Astrocyte of the cerebellum (primary cell): ENCODE measurements at regions not wholly inside any gene's neighbourhood (a gene's known extent, or its start where the extent isn't known, plus 50 kb on each side); places are given as distances from the start of the nearest gene placed in this dataset.

Experiments
- DNase-seq: peaks from one replicate; pipeline ENCODE4 v3.0.0-alpha.2; 2011; ENCODE audit warnings: low read depth
- H3K4me3 ChIP-seq: 2 replicates; pipeline ENCODE4 v1.5.1; 2011; ENCODE audit warnings: mild to moderate bottlenecking, low read depth, low read length, moderate library complexity
- in situ Hi-C: cut with HindIII; loops from 2 replicates; pipeline ENCODE4 v1.10.0; 2017; ENCODE audit warnings: low sequenced_read_pairs
- TF ChIP-seq, protein P1 (sequence below): IDR thresholded peaks from 2 replicates; pipeline ENCODE4 v1.5.1; 2012; ENCODE audit warnings: low read length, low read depth, moderate library complexity, mild to moderate bottlenecking; ENCODE audit errors: missing control alignments

DNA sequence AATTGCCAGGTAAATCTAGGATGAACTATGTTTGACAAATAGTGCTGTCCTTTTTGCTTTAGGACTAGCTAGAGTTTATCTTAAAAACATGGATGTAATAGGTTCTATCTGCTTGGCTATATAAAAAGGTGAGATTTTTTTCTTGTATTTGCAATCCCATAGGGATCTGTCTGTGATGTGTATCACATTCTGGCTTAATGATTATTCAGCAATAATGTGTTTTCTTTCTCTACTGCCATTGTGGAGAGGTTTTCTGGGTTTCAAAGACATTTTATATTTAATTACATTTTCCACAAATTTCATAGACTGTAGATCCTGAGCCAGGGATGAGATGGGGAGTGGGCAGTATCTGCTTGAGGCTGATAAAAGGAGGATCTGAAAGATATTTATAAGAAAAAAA lies 277.8 kb upstream of the SLITRK5 start:
- no peak for DNase-seq
- H3K4me3 ChIP-seq: no peak overlapping the region
- in situ Hi-C loops: no loop called here
- TF ChIP-seq, protein P1, sequence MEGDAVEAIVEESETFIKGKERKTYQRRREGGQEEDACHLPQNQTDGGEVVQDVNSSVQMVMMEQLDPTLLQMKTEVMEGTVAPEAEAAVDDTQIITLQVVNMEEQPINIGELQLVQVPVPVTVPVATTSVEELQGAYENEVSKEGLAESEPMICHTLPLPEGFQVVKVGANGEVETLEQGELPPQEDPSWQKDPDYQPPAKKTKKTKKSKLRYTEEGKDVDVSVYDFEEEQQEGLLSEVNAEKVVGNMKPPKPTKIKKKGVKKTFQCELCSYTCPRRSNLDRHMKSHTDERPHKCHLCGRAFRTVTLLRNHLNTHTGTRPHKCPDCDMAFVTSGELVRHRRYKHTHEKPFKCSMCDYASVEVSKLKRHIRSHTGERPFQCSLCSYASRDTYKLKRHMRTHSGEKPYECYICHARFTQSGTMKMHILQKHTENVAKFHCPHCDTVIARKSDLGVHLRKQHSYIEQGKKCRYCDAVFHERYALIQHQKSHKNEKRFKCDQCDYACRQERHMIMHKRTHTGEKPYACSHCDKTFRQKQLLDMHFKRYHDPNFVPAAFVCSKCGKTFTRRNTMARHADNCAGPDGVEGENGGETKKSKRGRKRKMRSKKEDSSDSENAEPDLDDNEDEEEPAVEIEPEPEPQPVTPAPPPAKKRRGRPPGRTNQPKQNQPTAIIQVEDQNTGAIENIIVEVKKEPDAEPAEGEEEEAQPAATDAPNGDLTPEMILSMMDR: no peak

GRCh38 chr13:87398047-87398446 lies 273.1 kb upstream of the SLITRK5 start:
- no peak for DNase-seq
- in situ Hi-C loops: no loop called here
- TF ChIP-seq, protein P1: peak; percentile 9
- no peak overlapping the region for H3K4me3 ChIP-seq

DNA sequence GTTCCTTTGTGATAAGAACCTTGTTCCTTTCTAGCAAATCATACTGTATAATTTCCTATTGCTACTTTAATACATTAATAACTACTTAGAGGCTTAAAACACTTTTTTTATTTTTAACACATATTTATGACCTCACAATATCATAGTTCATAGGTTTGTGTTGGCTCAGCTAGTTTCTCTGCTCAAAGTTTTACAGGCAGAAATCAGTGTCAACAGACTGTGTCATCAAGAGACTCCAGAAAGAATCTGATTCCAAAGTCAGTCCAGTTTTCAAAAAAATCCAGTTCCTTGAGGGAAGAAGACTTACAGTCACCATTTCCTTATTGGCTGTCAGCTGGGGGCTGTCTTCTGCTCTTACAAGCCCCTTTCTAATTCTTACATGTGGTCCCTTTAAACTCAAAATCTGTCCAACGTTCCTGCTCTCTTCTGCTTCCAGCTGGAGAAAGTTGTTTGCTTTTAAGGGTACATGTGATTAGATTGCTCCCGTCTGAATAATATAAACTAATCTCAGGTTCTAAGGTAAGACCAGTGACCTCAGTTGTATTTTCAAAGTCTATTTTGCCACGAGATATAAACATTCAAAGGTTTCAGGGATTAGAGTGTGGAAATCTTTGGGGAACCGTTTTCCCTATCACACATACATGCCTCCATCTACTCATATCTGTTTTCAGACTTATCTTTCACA lies 267.3 kb upstream of the SLITRK5 start:
- TF ChIP-seq, protein P1: no peak
- in situ Hi-C loops: no loop called here

DNA sequence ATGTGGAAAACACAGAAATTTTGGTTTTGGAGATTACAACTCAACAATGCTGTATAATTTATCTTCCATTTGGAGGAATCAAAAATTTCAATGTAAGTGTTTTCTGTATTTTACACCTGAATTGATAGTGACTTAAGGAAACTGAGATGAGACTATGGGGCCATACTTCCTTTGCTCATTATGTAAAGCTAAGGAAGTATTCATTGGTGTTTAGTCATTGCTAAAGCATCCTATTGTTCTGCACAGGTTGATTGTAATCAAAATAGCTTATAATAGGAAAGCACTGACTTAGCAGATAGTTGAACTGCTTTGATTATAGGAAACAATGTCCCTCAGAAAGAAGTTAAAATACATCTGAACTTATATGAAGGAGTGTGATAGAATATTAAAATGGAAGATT lies 244.4 kb upstream of the SLITRK5 start:
- DNase-seq: no peak
- in situ Hi-C loops: no loop called here
- H3K4me3 ChIP-seq: no peak overlapping the region
- TF ChIP-seq, protein P1: no peak

More for the DNA sequence above, 267.3 kb upstream of the SLITRK5 start:
- DNase-seq: no peak
- H3K4me3 ChIP-seq: no peak overlapping the region

- H3K4me3 ChIP-seq: no peak overlapping the region
- in situ Hi-C loops: no loop called here
- TF ChIP-seq, protein P1: no peak
- DNase-seq: no peak
Observed at GRCh38 chr13:87444135-87444534, 227.0 kb upstream of the SLITRK5 start.

DNA sequence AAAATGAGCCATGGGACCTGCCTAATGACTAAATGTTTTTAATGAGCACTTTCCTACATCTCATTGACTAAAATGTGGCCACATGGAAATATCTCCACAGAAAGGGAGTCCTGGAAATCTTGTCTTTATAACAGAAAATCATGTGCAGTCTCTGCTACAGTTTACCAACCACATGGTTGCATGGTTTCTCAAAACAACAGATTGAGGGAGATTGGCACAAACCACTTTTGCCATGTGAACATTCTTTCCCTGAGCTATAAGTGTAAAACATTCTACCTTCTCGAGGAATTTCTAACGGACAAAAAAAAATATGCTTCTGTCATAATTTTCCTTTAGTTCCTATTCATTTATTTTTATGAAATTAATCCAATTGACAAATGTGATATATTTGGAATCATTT lies 218.9 kb upstream of the SLITRK5 start:
- in situ Hi-C loops: no loop called here

More for the DNA sequence above, 218.9 kb upstream of the SLITRK5 start:
- TF ChIP-seq, protein P1: no peak
- H3K4me3 ChIP-seq: no peak overlapping the region
- DNase-seq: no peak
